ENCODE measurements at regions not wholly inside any gene's neighbourhood (a gene's known extent, or its start where the extent isn't known, plus 50 kb on each side); places are given as distances from the start of the nearest gene placed in this dataset.
"Not testable (repeated sequence)": the region's sequence is repeated elsewhere in the genome, so short reads cannot be mapped to it uniquely, and the experiment has no call there.

- Histone ChIP-seq H3K9me3 (ENCODE audit: control insufficient read depth, low read depth, low read length) (no peaks in the 10 kb centered on the region), H3K36me3 (ENCODE audit: control insufficient read depth, insufficient read depth, low read length) (no peaks in the 10 kb centered on the region), H3K4me1 (ENCODE audit: control insufficient read depth, insufficient read depth, low read length) (no peaks in the 10 kb centered on the region), H3K27ac (ENCODE audit: low read length) (no peak overlapping the region), H3K4me3 (ENCODE audit: low read length) (no peak overlapping the region), H3K27me3 (ENCODE audit: control insufficient read depth, insufficient read depth, low read length) (no peaks in the 10 kb centered on the region)
- DNase-seq = no peak
- no CpG with 5 or more reads among the region's 1 CpG for WGBS (ENCODE audit: insufficient coverage, low lambda C conversion rate)
Observed at GRCh38 chr11:112532506-112532905, 271.8 kb upstream of the PLET1 start.

GRCh38 chr11:112533682-112534081 is 273.0 kb upstream of the PLET1 start:
- no peak overlapping the region for H3K4me3 ChIP-seq (ENCODE audit: low read length)
- no peaks in the 10 kb centered on the region for H3K4me1 ChIP-seq (ENCODE audit: control insufficient read depth, insufficient read depth, low read length)
- no peak overlapping the region for H3K27ac ChIP-seq (ENCODE audit: low read length)
- DNase-seq = peak in 1 of 2 donors; percentile 37
- H3K27me3 ChIP-seq (ENCODE audit: control insufficient read depth, insufficient read depth, low read length) = no peaks in the 10 kb centered on the region
- no peaks in the 10 kb centered on the region for H3K9me3 ChIP-seq (ENCODE audit: control insufficient read depth, low read depth, low read length)
- H3K36me3 ChIP-seq (ENCODE audit: control insufficient read depth, insufficient read depth, low read length) = no peaks in the 10 kb centered on the region

- no peaks in the 10 kb centered on the region for H3K36me3 ChIP-seq (ENCODE audit: control insufficient read depth, insufficient read depth, low read length)
- no peak overlapping the region for H3K27ac ChIP-seq (ENCODE audit: low read length)
- WGBS (ENCODE audit: insufficient coverage, low lambda C conversion rate) = no CpG with 5 or more reads among the region's 2 CpGs
- DNase-seq = no peak
- no peak overlapping the region for H3K4me3 ChIP-seq (ENCODE audit: low read length)
- no peaks in the 10 kb centered on the region for H3K9me3 ChIP-seq (ENCODE audit: control insufficient read depth, low read depth, low read length)
- H3K27me3 ChIP-seq (ENCODE audit: control insufficient read depth, insufficient read depth, low read length) = no peaks in the 10 kb centered on the region
- no peaks in the 10 kb centered on the region for H3K4me1 ChIP-seq (ENCODE audit: control insufficient read depth, insufficient read depth, low read length)
Observed at GRCh38 chr11:112534208-112534607, 273.5 kb upstream of the PLET1 start.

GRCh38 chr11:112537026-112537425 is 276.4 kb upstream of the PLET1 start:
- H3K4me3 ChIP-seq (ENCODE audit: low read length) = no peak overlapping the region
- no peak overlapping the region for H3K27ac ChIP-seq (ENCODE audit: low read length)
- no peaks in the 10 kb centered on the region for H3K27me3 ChIP-seq (ENCODE audit: control insufficient read depth, insufficient read depth, low read length)
- no peaks in the 10 kb centered on the region for H3K4me1 ChIP-seq (ENCODE audit: control insufficient read depth, insufficient read depth, low read length)
- no peaks in the 10 kb centered on the region for H3K36me3 ChIP-seq (ENCODE audit: control insufficient read depth, insufficient read depth, low read length)
- WGBS (ENCODE audit: insufficient coverage, low lambda C conversion rate) = 40% methylated on average over 1 of the region's 1 CpG
- DNase-seq = no peak
- H3K9me3 ChIP-seq (ENCODE audit: control insufficient read depth, low read depth, low read length) = no peaks in the 10 kb centered on the region

- Histone ChIP-seq H3K27me3 (ENCODE audit: control insufficient read depth, insufficient read depth, low read length) (no peaks in the 10 kb centered on the region), H3K4me1 (ENCODE audit: control insufficient read depth, insufficient read depth, low read length) (no peaks in the 10 kb centered on the region), H3K9me3 (ENCODE audit: control insufficient read depth, low read depth, low read length) (no peaks in the 10 kb centered on the region), H3K27ac (ENCODE audit: low read length) (no peak overlapping the region), H3K4me3 (ENCODE audit: low read length) (no peak overlapping the region), H3K36me3 (ENCODE audit: control insufficient read depth, insufficient read depth, low read length) (no peaks in the 10 kb centered on the region)
- DNase-seq = peak in 1 of 2 donors; percentile 29
Observed at GRCh38 chr11:112537846-112538330, 277.2 kb upstream of the PLET1 start.

GRCh38 chr11:112538534-112539280 is 278.0 kb upstream of the PLET1 start:
- no peaks in the 10 kb centered on the region for H3K36me3 ChIP-seq (ENCODE audit: control insufficient read depth, insufficient read depth, low read length)
- WGBS (ENCODE audit: insufficient coverage, low lambda C conversion rate) = 90% methylated on average over 2 of the region's 7 CpGs
- no peak overlapping the region for H3K4me3 ChIP-seq (ENCODE audit: low read length)
- H3K27ac ChIP-seq (ENCODE audit: low read length) = no peak overlapping the region
- no peak for DNase-seq
- no peaks in the 10 kb centered on the region for H3K4me1 ChIP-seq (ENCODE audit: control insufficient read depth, insufficient read depth, low read length)
- no peaks in the 10 kb centered on the region for H3K27me3 ChIP-seq (ENCODE audit: control insufficient read depth, insufficient read depth, low read length)
- H3K9me3 ChIP-seq (ENCODE audit: control insufficient read depth, low read depth, low read length) = no peaks in the 10 kb centered on the region

- WGBS (ENCODE audit: insufficient coverage, low lambda C conversion rate) = no CpG with 5 or more reads among the region's 1 CpG
- not testable (repeated sequence) for H3K9me3 ChIP-seq (ENCODE audit: control insufficient read depth, low read depth, low read length); DNase-seq
Observed at GRCh38 chr11:112539281-112539555, 278.6 kb upstream of the PLET1 start.

GRCh38 chr11:112539741-112540140 is 279.1 kb upstream of the PLET1 start:
- H3K27ac ChIP-seq (ENCODE audit: low read length) = no peak overlapping the region
- no peaks in the 10 kb centered on the region for H3K36me3 ChIP-seq (ENCODE audit: control insufficient read depth, insufficient read depth, low read length)
- no peak for DNase-seq
- no peaks in the 10 kb centered on the region for H3K9me3 ChIP-seq (ENCODE audit: control insufficient read depth, low read depth, low read length)
- H3K4me1 ChIP-seq (ENCODE audit: control insufficient read depth, insufficient read depth, low read length) = no peaks in the 10 kb centered on the region
- H3K4me3 ChIP-seq (ENCODE audit: low read length) = no peak overlapping the region
- H3K27me3 ChIP-seq (ENCODE audit: control insufficient read depth, insufficient read depth, low read length) = no peaks in the 10 kb centered on the region
- WGBS (ENCODE audit: insufficient coverage, low lambda C conversion rate) = no CpG with 5 or more reads among the region's 6 CpGs

More at GRCh38 chr11:112539281-112539555, 278.6 kb upstream of the PLET1 start:
- not testable (repeated sequence) for H3K27me3 ChIP-seq (ENCODE audit: control insufficient read depth, insufficient read depth, low read length); H3K27ac ChIP-seq (ENCODE audit: low read length); H3K36me3 ChIP-seq (ENCODE audit: control insufficient read depth, insufficient read depth, low read length); H3K4me1 ChIP-seq (ENCODE audit: control insufficient read depth, insufficient read depth, low read length); H3K4me3 ChIP-seq (ENCODE audit: low read length)

- no peaks in the 10 kb centered on the region for H3K4me1 ChIP-seq (ENCODE audit: control insufficient read depth, insufficient read depth, low read length)
- no peak overlapping the region for H3K27ac ChIP-seq (ENCODE audit: low read length)
- DNase-seq = no peak
- no peak overlapping the region for H3K4me3 ChIP-seq (ENCODE audit: low read length)
- H3K9me3 ChIP-seq (ENCODE audit: control insufficient read depth, low read depth, low read length) = no peaks in the 10 kb centered on the region
- H3K27me3 ChIP-seq (ENCODE audit: control insufficient read depth, insufficient read depth, low read length) = no peaks in the 10 kb centered on the region
- WGBS (ENCODE audit: insufficient coverage, low lambda C conversion rate) = no CpG with 5 or more reads among the region's 2 CpGs
- H3K36me3 ChIP-seq (ENCODE audit: control insufficient read depth, insufficient read depth, low read length) = no peaks in the 10 kb centered on the region
Observed at GRCh38 chr11:112540261-112540660, 279.6 kb upstream of the PLET1 start.

GRCh38 chr11:112541140-112542046 is 280.7 kb upstream of the PLET1 start:
- no peak for DNase-seq
- Histone ChIP-seq H3K36me3 (ENCODE audit: control insufficient read depth, insufficient read depth, low read length) (no peaks in the 10 kb centered on the region), H3K4me1 (ENCODE audit: control insufficient read depth, insufficient read depth, low read length) (no peaks in the 10 kb centered on the region), H3K9me3 (ENCODE audit: control insufficient read depth, low read depth, low read length) (no peaks in the 10 kb centered on the region), H3K27ac (ENCODE audit: low read length) (no peak overlapping the region), H3K4me3 (ENCODE audit: low read length) (no peak overlapping the region), H3K27me3 (ENCODE audit: control insufficient read depth, insufficient read depth, low read length) (no peaks in the 10 kb centered on the region)
- WGBS (ENCODE audit: insufficient coverage, low lambda C conversion rate) = no CpG with 5 or more reads among the region's 3 CpGs

All from large intestine (tissue), 3 donors.